Hepatocyte (in vitro differentiated cells): ENCODE measurements at regions not wholly inside any gene's neighbourhood (a gene's known extent, or its start where the extent isn't known, plus 50 kb on each side); places are given as distances from the start of the nearest gene placed in this dataset.

Experiments
- EZH2 ChIP-seq: fragments of 200-600 bp; sonication (generic); IDR thresholded peaks from 2 replicates; pipeline ENCODE4 v1.6.1; 2016; ENCODE audit warnings: antibody characterized with exemption, mild to moderate bottlenecking, borderline replicate concordance
- EZH2phosphoT487 ChIP-seq: fragments of 200-600 bp; sonication (generic); IDR thresholded peaks from one replicate; pipeline ENCODE4 v1.6.1; 2018; ENCODE audit warnings: antibody characterized with exemption, mild to moderate bottlenecking, low read depth, moderate library complexity; ENCODE audit not compliant: unreplicated experiment, severe bottlenecking
- TF ChIP-seq, protein P1 (sequence below): fragments of 200-600 bp; sonication (generic); IDR thresholded peaks from 2 replicates; pipeline ENCODE4 v1.5.1; 2016; ENCODE audit warnings: antibody characterized with exemption, mild to moderate bottlenecking; ENCODE audit not compliant: poor library complexity

DNA sequence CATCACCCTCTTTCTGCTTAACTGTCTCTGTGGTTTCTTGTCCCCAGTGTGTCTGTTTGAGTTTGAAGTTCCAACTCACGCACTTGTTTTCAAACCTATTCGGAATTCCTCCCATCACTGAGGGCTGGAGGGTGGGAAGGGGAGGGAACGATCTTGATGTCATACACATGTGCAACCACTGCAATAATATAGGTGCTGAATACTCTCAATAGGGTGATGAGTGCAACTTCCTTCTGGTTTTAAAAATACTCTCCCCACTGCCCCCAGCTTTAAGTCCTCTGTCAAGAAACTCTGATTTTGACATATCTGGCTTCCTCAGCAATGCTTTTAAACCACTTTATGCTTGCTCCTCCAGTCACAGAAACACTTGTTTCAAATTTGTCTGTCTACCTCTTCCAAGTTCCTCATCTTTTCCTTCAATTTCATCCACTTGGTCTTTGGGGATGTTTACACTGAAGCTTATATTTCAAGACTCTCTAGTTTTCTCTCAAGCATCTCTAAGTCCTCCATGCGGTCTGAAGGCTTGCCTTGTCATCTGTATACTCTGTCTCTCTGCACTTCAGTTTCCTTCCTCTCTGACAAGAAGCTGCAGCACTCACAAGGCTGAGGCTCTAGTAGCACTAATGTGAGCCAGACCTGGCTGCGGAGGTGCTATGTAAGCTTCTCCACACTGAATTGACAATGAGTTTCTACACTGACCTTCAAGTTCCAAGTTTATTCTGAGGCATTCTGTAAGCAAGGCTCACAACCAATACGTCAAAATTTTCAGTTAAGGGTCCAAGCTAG lies 422.3 kb downstream of the ZEB2 start:
- TF ChIP-seq, protein P1, sequence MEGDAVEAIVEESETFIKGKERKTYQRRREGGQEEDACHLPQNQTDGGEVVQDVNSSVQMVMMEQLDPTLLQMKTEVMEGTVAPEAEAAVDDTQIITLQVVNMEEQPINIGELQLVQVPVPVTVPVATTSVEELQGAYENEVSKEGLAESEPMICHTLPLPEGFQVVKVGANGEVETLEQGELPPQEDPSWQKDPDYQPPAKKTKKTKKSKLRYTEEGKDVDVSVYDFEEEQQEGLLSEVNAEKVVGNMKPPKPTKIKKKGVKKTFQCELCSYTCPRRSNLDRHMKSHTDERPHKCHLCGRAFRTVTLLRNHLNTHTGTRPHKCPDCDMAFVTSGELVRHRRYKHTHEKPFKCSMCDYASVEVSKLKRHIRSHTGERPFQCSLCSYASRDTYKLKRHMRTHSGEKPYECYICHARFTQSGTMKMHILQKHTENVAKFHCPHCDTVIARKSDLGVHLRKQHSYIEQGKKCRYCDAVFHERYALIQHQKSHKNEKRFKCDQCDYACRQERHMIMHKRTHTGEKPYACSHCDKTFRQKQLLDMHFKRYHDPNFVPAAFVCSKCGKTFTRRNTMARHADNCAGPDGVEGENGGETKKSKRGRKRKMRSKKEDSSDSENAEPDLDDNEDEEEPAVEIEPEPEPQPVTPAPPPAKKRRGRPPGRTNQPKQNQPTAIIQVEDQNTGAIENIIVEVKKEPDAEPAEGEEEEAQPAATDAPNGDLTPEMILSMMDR = no peak
- TF ChIP-seq EZH2 (no peak), EZH2phosphoT487 (no peak)
